Osteocyte (in vitro differentiated cells): ENCODE measurements at regions not wholly inside any gene's neighbourhood (a gene's known extent, or its start where the extent isn't known, plus 50 kb on each side); places are given as distances from the start of the nearest gene placed in this dataset.

Experiments used
- DNase-seq: peaks from one replicate; pipeline ENCODE4 v3.0.0; 2021; ENCODE audit warnings: mixed read lengths; ENCODE audit not compliant: unreplicated experiment; ENCODE audit errors: extremely low spot score
- H3K27ac Mint-ChIP-seq: one replicate; pipeline ENCODE4 v1.8.0; 2021; ENCODE audit warnings: mild to moderate bottlenecking, mixed read lengths; ENCODE audit not compliant: unreplicated experiment
- H3K27me3 Mint-ChIP-seq: one replicate; pipeline ENCODE4 v1.8.0; 2021; ENCODE audit warnings: mixed read lengths; ENCODE audit not compliant: unreplicated experiment
- H3K36me3 Mint-ChIP-seq: one replicate; pipeline ENCODE4 v1.8.0; 2021; ENCODE audit warnings: mixed read lengths; ENCODE audit not compliant: unreplicated experiment
- H3K4me1 Mint-ChIP-seq: one replicate; pipeline ENCODE4 v1.8.0; 2021; ENCODE audit warnings: mixed read lengths; ENCODE audit not compliant: unreplicated experiment
- H3K4me3 Mint-ChIP-seq: one replicate; pipeline ENCODE4 v1.8.0; 2021; ENCODE audit warnings: mild to moderate bottlenecking, moderate library complexity, mixed read lengths; ENCODE audit not compliant: unreplicated experiment
- H3K9me3 Mint-ChIP-seq: one replicate; pipeline ENCODE4 v1.8.0; 2021; ENCODE audit warnings: mixed read lengths; ENCODE audit not compliant: unreplicated experiment
- CTCF ChIP-seq: fragments of 200-600 bp; sonication (generic); IDR thresholded peaks from 2 replicates; pipeline ENCODE4 v1.5.0; 2021; ENCODE audit warnings: antibody characterized with exemption, mild to moderate bottlenecking, moderate library complexity

- H3K27me3 Mint-ChIP-seq = no peaks in the 10 kb centered on the region
- H3K27ac Mint-ChIP-seq = no peak overlapping the region
- H3K9me3 Mint-ChIP-seq = no peaks in the 10 kb centered on the region
- no peaks in the 10 kb centered on the region for H3K36me3 Mint-ChIP-seq
- no peak for DNase-seq
- H3K4me3 Mint-ChIP-seq = no peak overlapping the region
- H3K4me1 Mint-ChIP-seq = no peaks in the 10 kb centered on the region
- TF ChIP-seq CTCF = no peak
Measured at GRCh38 chr9:17875886-17876285, 297.0 kb downstream of the SH3GL2 start.

GRCh38 chr9:17876687-17877086, 297.8 kb downstream of the SH3GL2 start:
- Mint-ChIP-seq H3K4me1 (peaks cover 5% of the 10 kb centered on the region), H3K27ac (no peak overlapping the region), H3K36me3 (no peaks in the 10 kb centered on the region), H3K27me3 (no peaks in the 10 kb centered on the region), H3K9me3 (no peaks in the 10 kb centered on the region), H3K4me3 (no peak overlapping the region)
- DNase-seq = no peak
- TF ChIP-seq CTCF = no peak

GRCh38 chr9:17878810-17879370, 300.0 kb downstream of the SH3GL2 start:
- DNase-seq = no peak
- Mint-ChIP-seq H3K36me3 (no peaks in the 10 kb centered on the region), H3K27me3 (no peaks in the 10 kb centered on the region), H3K4me1 (peaks cover 7% of the 10 kb centered on the region), H3K27ac (no peak overlapping the region), H3K4me3 (no peak overlapping the region), H3K9me3 (no peaks in the 10 kb centered on the region)
- TF ChIP-seq CTCF = no peak

GRCh38 chr9:17881371-17881770, 302.5 kb downstream of the SH3GL2 start:
- Mint-ChIP-seq H3K4me3 (no peak overlapping the region), H3K9me3 (no peaks in the 10 kb centered on the region), H3K27ac (no peak overlapping the region), H3K27me3 (no peaks in the 10 kb centered on the region), H3K36me3 (no peaks in the 10 kb centered on the region), H3K4me1 (peaks cover 7% of the 10 kb centered on the region)
- DNase-seq = no peak
- no peak for TF ChIP-seq CTCF

- no peak for TF ChIP-seq CTCF
- no peak for DNase-seq
- H3K4me3 Mint-ChIP-seq = no peak overlapping the region
- H3K9me3 Mint-ChIP-seq = no peaks in the 10 kb centered on the region
- no peak overlapping the region for H3K27ac Mint-ChIP-seq
- no peaks in the 10 kb centered on the region for H3K36me3 Mint-ChIP-seq
- H3K4me1 Mint-ChIP-seq = peaks cover 7% of the 10 kb centered on the region
- H3K27me3 Mint-ChIP-seq = no peaks in the 10 kb centered on the region
Measured at GRCh38 chr9:17882688-17883594, 304.1 kb downstream of the SH3GL2 start.
